ENCODE measurements at regions not wholly inside any gene's neighbourhood (a gene's known extent, or its start where the extent isn't known, plus 50 kb on each side); places are given as distances from the start of the nearest gene placed in this dataset.

- ChIA-PET CTCF (interaction anchor here (1.5 kb wide), 1 partner anchor 750 kb away, joined by 4 read pairs; no protein-coding TSS in a partner anchor), POLR2A (no interaction called here)
- no peak for TF ChIP-seq CTCF (IDR thresholded peaks at IDR 0.05; ENCODE audit: low read depth, low read length)
- DNase-seq (ENCODE audit: low read depth, low spot score), result no peak
- Histone ChIP-seq H3K4me3 (ENCODE audit: low read depth, low read length) (no peak overlapping the region), H3K27ac (ENCODE audit: low read depth, low read length) (no peak overlapping the region), H3K9me3 (ENCODE audit: control insufficient read depth, insufficient read depth, low read length) (no peaks in the 10 kb centered on the region), H3K27me3 (ENCODE audit: control insufficient read depth, insufficient read depth, low read length) (peaks cover 15% of the 10 kb centered on the region)
These were observed 95.5 kb downstream of the FAM204A start for GRCh38 chr10:118246332-118247295.

GRCh38 chr10:118243907-118244306, 98.2 kb downstream of the FAM204A start:
- Histone ChIP-seq H3K4me3 (ENCODE audit: low read depth, low read length) (no peak overlapping the region), H3K9me3 (ENCODE audit: control insufficient read depth, insufficient read depth, low read length) (no peaks in the 10 kb centered on the region), H3K27ac (ENCODE audit: low read depth, low read length) (no peak overlapping the region), H3K27me3 (ENCODE audit: control insufficient read depth, insufficient read depth, low read length) (peaks cover 14% of the 10 kb centered on the region)
- CTCF ChIA-PET, result interaction anchor here (0.8 to 5.8 kb wide), 7 partner anchors 9 to 801 kb away, joined by 3 to 150 read pairs (median 5); no protein-coding TSS in a partner anchor
- DNase-seq (ENCODE audit: low read depth, low spot score), result no peak
- TF ChIP-seq CTCF (IDR thresholded peaks at IDR 0.05; ENCODE audit: low read depth, low read length), result no peak
- POLR2A ChIA-PET, result no interaction called here

GRCh38 chr10:118241229-118242137, 100.6 kb downstream of the FAM204A start:
- no peak overlapping the region for H3K4me3 ChIP-seq (ENCODE audit: low read depth, low read length)
- DNase-seq (ENCODE audit: low read depth, low spot score), result peak; percentile 57
- TF ChIP-seq CTCF (IDR thresholded peaks at IDR 0.05; ENCODE audit: low read depth, low read length), result peak; percentile 94
- POLR2A ChIA-PET, result no interaction called here
- CTCF ChIA-PET, result interaction anchor here (0.5 to 5.8 kb wide), 30 partner anchors 9 to 799 kb away, joined by 3 to 150 read pairs (median 4); no protein-coding TSS in a partner anchor
- peaks cover 12% of the 10 kb centered on the region for H3K27me3 ChIP-seq (ENCODE audit: control insufficient read depth, insufficient read depth, low read length)
- H3K9me3 ChIP-seq (ENCODE audit: control insufficient read depth, insufficient read depth, low read length), result no peaks in the 10 kb centered on the region
- H3K27ac ChIP-seq (ENCODE audit: low read depth, low read length), result no peak overlapping the region

- no peak for TF ChIP-seq CTCF (IDR thresholded peaks at IDR 0.05; ENCODE audit: low read depth, low read length)
- peaks cover 3% of the 10 kb centered on the region for H3K27me3 ChIP-seq (ENCODE audit: control insufficient read depth, insufficient read depth, low read length)
- H3K27ac ChIP-seq (ENCODE audit: low read depth, low read length), result no peak overlapping the region
- POLR2A ChIA-PET, result no interaction called here
- no peak for DNase-seq (ENCODE audit: low read depth, low spot score)
- CTCF ChIA-PET, result interaction anchor here (0.7 to 5.8 kb wide), 3 partner anchors 22 to 743 kb away, joined by 4 to 150 read pairs (median 20); no protein-coding TSS in a partner anchor
- H3K4me3 ChIP-seq (ENCODE audit: low read depth, low read length), result no peak overlapping the region
- no peaks in the 10 kb centered on the region for H3K9me3 ChIP-seq (ENCODE audit: control insufficient read depth, insufficient read depth, low read length)
These were observed 102.9 kb downstream of the FAM204A start for GRCh38 chr10:118239236-118239630.

Data from AG04450 (cell line).